Neural progenitor cell (in vitro differentiated cells): ENCODE measurements at regions not wholly inside any gene's neighbourhood (a gene's known extent, or its start where the extent isn't known, plus 50 kb on each side); places are given as distances from the start of the nearest gene placed in this dataset.
"Not testable (repeated sequence)": the region's sequence is repeated elsewhere in the genome, so short reads cannot be mapped to it uniquely, and the experiment has no call there.

Source experiments
- DNase-seq: peaks from one replicate; pipeline ENCODE4 v3.0.0-alpha.2; 2016; ENCODE audit warnings: low spot score
- H2AFZ ChIP-seq: fragments of 200-600 bp; sonication (generic); replicated peaks from 2 replicates; pipeline ENCODE4 v1.6.1; 2016; ENCODE audit warnings: antibody characterized with exemption
- H3F3A ChIP-seq: fragments of 200-600 bp; sonication (generic); 2 replicates; pipeline ENCODE4 v1.6.1; 2016; ENCODE audit warnings: antibody characterized with exemption, low read depth
- H3K27ac ChIP-seq: fragments of 200-600 bp; sonication (generic); 2 replicates; pipeline ENCODE4 v1.5.1; 2016; ENCODE audit warnings: mild to moderate bottlenecking
- H3K27me3 ChIP-seq: fragments of 200-600 bp; sonication (generic); 2 replicates; pipeline ENCODE4 v1.6.1; 2016; ENCODE audit warnings: mild to moderate bottlenecking, moderate library complexity
- H3K36me3 ChIP-seq: fragments of 200-600 bp; sonication (generic); 2 replicates; pipeline ENCODE4 v1.5.1; 2016
- H3K4me1 ChIP-seq: fragments of 200-600 bp; sonication (generic); 2 replicates; pipeline ENCODE4 v1.6.1; 2016; ENCODE audit warnings: mixed run types
- H3K4me2 ChIP-seq: fragments of 200-600 bp; sonication (generic); 2 replicates; pipeline ENCODE4 v1.6.1; 2016
- H3K4me3 ChIP-seq: fragments of 200-600 bp; sonication (generic); 2 replicates; pipeline ENCODE4 v1.5.1; 2016
- H3K79me2 ChIP-seq: fragments of 200-600 bp; sonication (generic); 2 replicates; pipeline ENCODE4 v1.6.1; 2016; ENCODE audit warnings: low read depth
- H3K9ac ChIP-seq: fragments of 200-600 bp; sonication (generic); 2 replicates; pipeline ENCODE4 v1.6.1; 2016
- H3K9me3 ChIP-seq: fragments of 200-600 bp; sonication (generic); 2 replicates; pipeline ENCODE4 v1.5.1; 2016; ENCODE audit warnings: low read depth
- H4K20me1 ChIP-seq: fragments of 200-600 bp; sonication (generic); 2 replicates; pipeline ENCODE4 v1.6.1; 2016; ENCODE audit warnings: low read depth
- H3K27ac Mint-ChIP-seq: 3 replicates; pipeline ENCODE4 v1.8.0; 2021; ENCODE audit warnings: mixed read lengths
- H3K27me3 Mint-ChIP-seq: 2 replicates; pipeline ENCODE4 v1.8.0; 2022; ENCODE audit warnings: low read depth, mild to moderate bottlenecking, inconsistent platforms, moderate library complexity, mixed read lengths; ENCODE audit not compliant: insufficient read depth
- H3K36me3 Mint-ChIP-seq: 3 replicates; pipeline ENCODE4 v1.8.0; 2021; ENCODE audit warnings: mixed read lengths
- H3K4me1 Mint-ChIP-seq: 3 replicates; pipeline ENCODE4 v1.8.0; 2021; ENCODE audit warnings: mixed read lengths
- H3K4me3 Mint-ChIP-seq: 3 replicates; pipeline ENCODE4 v1.8.0; 2021; ENCODE audit warnings: mild to moderate bottlenecking, moderate library complexity, mixed read lengths
- H3K9me3 Mint-ChIP-seq: 3 replicates; pipeline ENCODE4 v1.8.0; 2020; ENCODE audit warnings: mixed read lengths
- EZH2 ChIP-seq: fragments of 200-600 bp; sonication (generic); IDR thresholded peaks from 2 replicates; pipeline ENCODE4 v1.6.1; 2017; ENCODE audit warnings: antibody characterized with exemption, mild to moderate bottlenecking, moderate library complexity
- EZH2phosphoT487 ChIP-seq: fragments of 200-600 bp; sonication (generic); IDR thresholded peaks from 2 replicates; pipeline ENCODE4 v1.6.1; 2017; ENCODE audit warnings: antibody characterized with exemption
- TF ChIP-seq, protein P1 (sequence below): fragments of 200-600 bp; sonication (generic); IDR thresholded peaks from 2 replicates; pipeline ENCODE4 v1.5.1; 2017; ENCODE audit warnings: antibody characterized with exemption, mild to moderate bottlenecking

DNA sequence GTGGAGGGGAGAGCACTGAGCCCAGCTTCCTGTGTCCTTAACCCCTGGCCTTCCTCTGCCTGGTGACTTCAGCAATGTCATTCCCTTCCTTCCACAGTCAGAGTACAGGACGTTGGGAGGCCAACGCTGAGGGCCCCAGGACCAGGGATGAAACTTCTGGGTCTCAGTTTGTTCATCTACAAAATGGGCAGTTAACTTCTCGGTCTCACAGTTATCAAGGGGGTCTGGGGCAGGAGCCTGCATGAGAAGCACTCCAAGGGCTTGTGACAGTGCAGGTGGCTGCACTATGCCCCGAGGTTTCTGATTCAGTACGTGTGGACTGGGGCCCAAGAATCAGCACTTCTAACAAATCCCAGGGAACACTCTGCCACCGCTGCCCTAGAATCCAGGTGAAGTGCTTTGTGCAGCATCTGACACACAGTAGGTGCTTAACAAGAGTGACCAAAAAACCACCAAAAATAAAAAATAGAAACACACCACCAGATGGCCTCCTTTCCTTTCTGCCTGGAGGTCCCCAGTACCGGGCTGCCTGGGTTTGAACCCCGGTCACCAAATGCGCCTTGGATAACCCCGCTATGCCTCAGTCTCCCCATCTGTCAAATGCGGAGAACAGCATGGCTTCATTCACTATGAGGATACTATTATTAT, 80.4 kb downstream of the RFLNA start:
- H3K9me3 Mint-ChIP-seq, result no peaks in the 10 kb centered on the region
- no peak for TF ChIP-seq EZH2
- TF ChIP-seq, protein P1, sequence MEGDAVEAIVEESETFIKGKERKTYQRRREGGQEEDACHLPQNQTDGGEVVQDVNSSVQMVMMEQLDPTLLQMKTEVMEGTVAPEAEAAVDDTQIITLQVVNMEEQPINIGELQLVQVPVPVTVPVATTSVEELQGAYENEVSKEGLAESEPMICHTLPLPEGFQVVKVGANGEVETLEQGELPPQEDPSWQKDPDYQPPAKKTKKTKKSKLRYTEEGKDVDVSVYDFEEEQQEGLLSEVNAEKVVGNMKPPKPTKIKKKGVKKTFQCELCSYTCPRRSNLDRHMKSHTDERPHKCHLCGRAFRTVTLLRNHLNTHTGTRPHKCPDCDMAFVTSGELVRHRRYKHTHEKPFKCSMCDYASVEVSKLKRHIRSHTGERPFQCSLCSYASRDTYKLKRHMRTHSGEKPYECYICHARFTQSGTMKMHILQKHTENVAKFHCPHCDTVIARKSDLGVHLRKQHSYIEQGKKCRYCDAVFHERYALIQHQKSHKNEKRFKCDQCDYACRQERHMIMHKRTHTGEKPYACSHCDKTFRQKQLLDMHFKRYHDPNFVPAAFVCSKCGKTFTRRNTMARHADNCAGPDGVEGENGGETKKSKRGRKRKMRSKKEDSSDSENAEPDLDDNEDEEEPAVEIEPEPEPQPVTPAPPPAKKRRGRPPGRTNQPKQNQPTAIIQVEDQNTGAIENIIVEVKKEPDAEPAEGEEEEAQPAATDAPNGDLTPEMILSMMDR, result peak; percentile 30
- peak overlapping the region; percentile 74 for H3K27ac Mint-ChIP-seq
- Histone ChIP-seq H3K4me2 (no peak overlapping the region), H2AFZ (no peak overlapping the region), H3K9me3 (no peaks in the 10 kb centered on the region), H4K20me1 (peaks cover 5% of the 10 kb centered on the region), H3K79me2 (no peaks in the 10 kb centered on the region), H3F3A (no peaks in the 10 kb centered on the region), H3K36me3 (no peaks in the 10 kb centered on the region), H3K27me3 (no peaks in the 10 kb centered on the region), H3K4me1 (no peaks in the 10 kb centered on the region), H3K9ac (no peak overlapping the region), H3K27ac (no peak overlapping the region), H3K4me3 (no peak overlapping the region)
- peaks cover 7% of the 10 kb centered on the region for H3K27me3 Mint-ChIP-seq
- peaks cover 5% of the 10 kb centered on the region for H3K36me3 Mint-ChIP-seq
- H3K4me3 Mint-ChIP-seq, result no peak overlapping the region
- peaks cover 3% of the 10 kb centered on the region for H3K4me1 Mint-ChIP-seq
- no peak for DNase-seq

DNA sequence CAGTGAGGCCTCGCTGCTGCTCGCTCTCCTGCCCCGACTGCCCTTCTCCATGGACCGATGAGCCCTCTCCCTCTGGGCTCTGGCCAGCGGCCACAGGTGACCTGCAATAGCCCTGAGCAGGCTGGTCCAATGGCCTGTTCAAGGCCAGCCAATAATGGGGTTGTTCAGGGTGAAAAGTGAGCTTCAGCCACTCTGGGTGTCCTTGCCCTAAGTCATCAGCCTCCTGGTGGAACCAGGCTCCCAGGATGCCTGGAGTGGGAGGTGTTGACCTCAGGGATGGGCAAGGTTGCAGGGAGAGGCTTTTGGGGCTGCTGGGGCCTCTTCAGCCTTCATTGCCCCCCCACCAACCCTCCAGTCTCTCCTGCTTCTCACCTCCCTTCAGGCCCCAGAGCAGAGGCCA, 79.7 kb downstream of the RFLNA start:
- no peak overlapping the region for H3K4me3 ChIP-seq
- Mint-ChIP-seq H3K4me3 (no peak overlapping the region), H3K27me3 (peaks cover 7% of the 10 kb centered on the region), H3K9me3 (no peaks in the 10 kb centered on the region), H3K36me3 (peaks cover 3% of the 10 kb centered on the region), H3K27ac (peak overlapping the region; percentile 74), H3K4me1 (peaks cover under 1% of the 10 kb centered on the region)
- no peaks in the 10 kb centered on the region for H3F3A ChIP-seq
- H2AFZ ChIP-seq, result no peak overlapping the region
- no peak overlapping the region for H3K4me2 ChIP-seq
- no peaks in the 10 kb centered on the region for H3K79me2 ChIP-seq
- no peak for TF ChIP-seq EZH2phosphoT487
- TF ChIP-seq, protein P1, result no peak
- TF ChIP-seq EZH2, result no peak
- no peak overlapping the region for H3K27ac ChIP-seq
- H4K20me1 ChIP-seq, result no peaks in the 10 kb centered on the region
- no peaks in the 10 kb centered on the region for H3K4me1 ChIP-seq
- no peaks in the 10 kb centered on the region for H3K9me3 ChIP-seq
- no peak for DNase-seq
- H3K27me3 ChIP-seq, result no peaks in the 10 kb centered on the region
- no peak overlapping the region for H3K9ac ChIP-seq
- no peaks in the 10 kb centered on the region for H3K36me3 ChIP-seq

GRCh38 chr12:124374147-124374546, 79.3 kb downstream of the RFLNA start:
- Mint-ChIP-seq H3K36me3 (peaks cover 3% of the 10 kb centered on the region), H3K9me3 (no peaks in the 10 kb centered on the region), H3K4me3 (no peak overlapping the region), H3K4me1 (no peaks in the 10 kb centered on the region), H3K27me3 (peaks cover 7% of the 10 kb centered on the region), H3K27ac (no peak overlapping the region)
- H3K36me3 ChIP-seq, result no peaks in the 10 kb centered on the region
- H3K79me2 ChIP-seq, result no peaks in the 10 kb centered on the region
- H3K4me1 ChIP-seq, result no peaks in the 10 kb centered on the region
- no peaks in the 10 kb centered on the region for H3K9me3 ChIP-seq
- TF ChIP-seq, protein P1, result no peak
- TF ChIP-seq EZH2phosphoT487, result no peak
- no peak for TF ChIP-seq EZH2
- H3K27ac ChIP-seq, result no peak overlapping the region
- no peak overlapping the region for H2AFZ ChIP-seq
- H3K27me3 ChIP-seq, result no peaks in the 10 kb centered on the region
- DNase-seq, result no peak
- no peaks in the 10 kb centered on the region for H4K20me1 ChIP-seq
- H3K4me2 ChIP-seq, result no peak overlapping the region
- H3K4me3 ChIP-seq, result no peak overlapping the region
- H3K9ac ChIP-seq, result no peak overlapping the region
- no peaks in the 10 kb centered on the region for H3F3A ChIP-seq

DNA sequence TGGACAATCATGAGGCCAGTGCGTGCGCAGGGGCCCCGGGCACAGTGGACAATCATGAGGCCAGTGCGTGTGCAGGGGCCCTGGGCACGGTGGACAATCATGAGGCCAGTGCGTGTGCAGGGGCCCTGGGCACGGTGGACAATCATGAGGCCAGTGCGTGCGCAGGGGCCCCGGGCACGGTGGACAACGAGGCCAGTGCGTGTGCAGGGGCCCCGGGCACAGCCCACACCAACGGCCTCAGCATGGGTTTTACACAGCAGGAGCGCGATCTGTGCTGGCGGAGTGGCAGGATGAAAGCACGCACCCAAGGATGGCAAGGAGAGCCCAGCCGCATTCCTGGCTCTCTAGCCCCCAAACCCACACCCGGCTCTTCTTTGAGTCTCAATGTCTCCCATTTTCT, 78.8 kb downstream of the RFLNA start:
- not testable (repeated sequence) for H3K9me3 Mint-ChIP-seq, H4K20me1 ChIP-seq, H3K4me3 Mint-ChIP-seq, H3K79me2 ChIP-seq, H3K27me3 Mint-ChIP-seq, H3K27me3 ChIP-seq, DNase-seq, H3K36me3 ChIP-seq, H3K4me3 ChIP-seq, H3K36me3 Mint-ChIP-seq, H3K4me1 ChIP-seq, H3K9me3 ChIP-seq, H3F3A ChIP-seq, H3K27ac Mint-ChIP-seq, H3K27ac ChIP-seq, H3K4me2 ChIP-seq, H3K4me1 Mint-ChIP-seq, H2AFZ ChIP-seq, H3K9ac ChIP-seq
